Muscle of leg (tissue), 3 donors: ENCODE measurements at regions not wholly inside any gene's neighbourhood (a gene's known extent, or its start where the extent isn't known, plus 50 kb on each side); places are given as distances from the start of the nearest gene placed in this dataset.

Source experiments
- DNase-seq: peaks from one replicate; pipeline ENCODE4 v3.0.0; 2013
- H3K27ac ChIP-seq: one replicate; pipeline ENCODE4 v1.5.1; 2013; ENCODE audit warnings: mild to moderate bottlenecking, low read length, control low read depth
- H3K27me3 ChIP-seq: one replicate; pipeline ENCODE4 v1.6.1; 2013; ENCODE audit warnings: low read length; ENCODE audit not compliant: control insufficient read depth, insufficient read depth
- H3K36me3 ChIP-seq: one replicate; pipeline ENCODE4 v1.6.1; 2013; ENCODE audit warnings: low read length; ENCODE audit not compliant: control insufficient read depth, insufficient read depth
- H3K4me1 ChIP-seq: one replicate; pipeline ENCODE4 v1.6.1; 2013; ENCODE audit warnings: low read length; ENCODE audit not compliant: control insufficient read depth, insufficient read depth
- H3K4me3 ChIP-seq: one replicate; pipeline ENCODE4 v1.5.1; 2013; ENCODE audit warnings: low read length, control low read depth
- H3K9me3 ChIP-seq: replicated peaks from 2 replicates; pipeline ENCODE4 v1.6.1; 2013; ENCODE audit warnings: low read depth, low read length; ENCODE audit not compliant: control insufficient read depth
- WGBS: methylation state at CpG from one replicate; pipeline ENCODE4 v1.1.5; 2013; ENCODE audit warnings: missing lambda C conversion rate; ENCODE audit not compliant: insufficient coverage; 5-methylcytosine and 5-hydroxymethylcytosine counted together

DNA sequence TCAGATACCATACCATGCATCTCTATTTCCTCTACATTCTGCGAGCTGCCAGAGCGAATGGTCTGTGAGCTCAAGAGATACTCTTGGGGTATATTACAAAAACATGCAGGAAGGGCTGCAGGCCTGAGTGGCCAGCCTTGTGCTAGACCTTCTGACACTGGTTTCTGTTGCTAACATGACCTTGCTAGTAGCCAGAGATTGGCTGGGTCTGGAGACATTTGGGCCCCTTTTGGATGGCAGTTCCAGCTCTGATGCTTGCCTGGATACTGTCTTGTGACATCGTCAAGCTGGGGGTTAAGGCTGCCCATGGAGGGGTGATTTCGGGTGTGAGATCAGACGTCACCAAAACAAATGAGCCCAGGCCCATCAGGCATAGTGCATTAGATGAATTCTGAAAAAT, 56.1 kb upstream of the FSTL4 start:
- 85% methylated on average over 5 of the region's 5 CpGs for WGBS
- Histone ChIP-seq H3K36me3 (no peaks in the 10 kb centered on the region), H3K9me3 (no peaks in the 10 kb centered on the region), H3K27me3 (peaks cover 5% of the 10 kb centered on the region), H3K27ac (no peak overlapping the region), H3K4me3 (no peak overlapping the region), H3K4me1 (no peaks in the 10 kb centered on the region)
- DNase-seq = no peak

DNA sequence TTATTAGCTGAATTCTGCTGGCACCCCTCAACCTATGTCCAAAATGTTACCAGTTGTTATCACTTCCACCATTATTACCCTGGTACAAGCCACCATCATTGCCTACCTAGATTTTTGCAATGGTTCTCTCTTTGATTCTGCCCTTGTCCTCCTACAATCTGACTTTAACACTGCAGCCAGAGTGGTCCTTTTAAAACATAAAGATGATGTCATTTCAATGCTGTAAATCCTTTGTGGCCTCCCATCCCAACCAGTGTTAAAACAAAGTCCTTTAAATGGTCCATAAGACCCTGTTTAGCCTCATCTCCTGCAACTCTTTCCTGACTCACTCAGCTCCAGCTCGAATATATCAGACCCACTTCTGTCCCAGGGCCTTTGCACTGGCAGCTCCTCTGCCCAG, 54.9 kb upstream of the FSTL4 start:
- Histone ChIP-seq H3K4me3 (no peak overlapping the region), H3K9me3 (no peaks in the 10 kb centered on the region), H3K36me3 (no peaks in the 10 kb centered on the region), H3K4me1 (no peaks in the 10 kb centered on the region), H3K27ac (no peak overlapping the region), H3K27me3 (peaks cover 3% of the 10 kb centered on the region)
- WGBS = 55% methylated on average over 1 of the region's 1 CpG
- no peak for DNase-seq

DNA sequence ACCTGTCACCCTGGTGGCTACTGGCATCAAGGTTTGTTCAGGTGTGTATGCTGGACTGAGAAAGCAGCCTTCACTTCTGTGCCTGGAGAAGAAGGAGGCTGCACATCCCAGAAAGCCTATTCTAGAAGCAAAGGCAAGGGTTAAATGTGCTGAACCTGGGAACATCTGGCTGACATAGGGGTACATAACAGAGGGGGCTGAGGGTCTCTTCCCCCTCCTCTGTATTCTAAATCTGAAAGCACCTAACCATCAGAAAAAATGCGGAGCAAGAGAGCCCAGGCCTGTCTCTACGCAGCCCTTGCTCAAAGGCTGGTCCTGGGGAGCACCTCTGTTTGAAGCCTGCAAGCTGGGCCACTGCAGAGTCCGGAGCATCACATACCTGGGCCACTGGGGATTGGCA, 53.2 kb upstream of the FSTL4 start:
- 60% methylated on average over 3 of the region's 3 CpGs for WGBS
- H3K36me3 ChIP-seq = no peaks in the 10 kb centered on the region
- peaks cover 3% of the 10 kb centered on the region for H3K27me3 ChIP-seq

DNA sequence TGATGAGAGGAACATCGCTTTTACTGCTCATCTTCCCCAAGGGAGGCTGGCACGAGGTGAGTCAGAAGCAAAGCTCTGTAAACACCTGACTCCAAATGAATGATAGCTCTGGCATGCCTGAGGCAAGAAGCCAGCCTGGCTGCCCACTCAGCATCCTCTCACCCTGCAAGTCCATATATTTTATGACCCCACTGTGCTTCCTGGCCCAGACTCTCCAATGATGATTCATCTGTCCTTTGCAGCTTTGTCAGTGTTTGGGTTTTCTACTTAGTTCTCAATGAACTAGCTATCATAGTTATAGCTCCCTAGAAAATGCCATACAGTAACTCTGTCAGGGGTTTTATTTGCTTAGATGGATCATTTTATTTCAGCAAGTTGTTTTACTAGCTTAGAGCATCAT, 52.1 kb upstream of the FSTL4 start:
- no peaks in the 10 kb centered on the region for H3K4me1 ChIP-seq
- no peaks in the 10 kb centered on the region for H3K9me3 ChIP-seq
- H3K27me3 ChIP-seq = peaks cover 3% of the 10 kb centered on the region
- H3K36me3 ChIP-seq = no peaks in the 10 kb centered on the region
- H3K4me3 ChIP-seq = no peak overlapping the region
- no peak for DNase-seq
- WGBS = 78% methylated on average over 2 of the region's 2 CpGs
- no peak overlapping the region for H3K27ac ChIP-seq

More for the DNA sequence above, 53.2 kb upstream of the FSTL4 start:
- Histone ChIP-seq H3K27ac (no peak overlapping the region), H3K9me3 (no peaks in the 10 kb centered on the region), H3K4me1 (no peaks in the 10 kb centered on the region), H3K4me3 (no peak overlapping the region)
- no peak for DNase-seq

DNA sequence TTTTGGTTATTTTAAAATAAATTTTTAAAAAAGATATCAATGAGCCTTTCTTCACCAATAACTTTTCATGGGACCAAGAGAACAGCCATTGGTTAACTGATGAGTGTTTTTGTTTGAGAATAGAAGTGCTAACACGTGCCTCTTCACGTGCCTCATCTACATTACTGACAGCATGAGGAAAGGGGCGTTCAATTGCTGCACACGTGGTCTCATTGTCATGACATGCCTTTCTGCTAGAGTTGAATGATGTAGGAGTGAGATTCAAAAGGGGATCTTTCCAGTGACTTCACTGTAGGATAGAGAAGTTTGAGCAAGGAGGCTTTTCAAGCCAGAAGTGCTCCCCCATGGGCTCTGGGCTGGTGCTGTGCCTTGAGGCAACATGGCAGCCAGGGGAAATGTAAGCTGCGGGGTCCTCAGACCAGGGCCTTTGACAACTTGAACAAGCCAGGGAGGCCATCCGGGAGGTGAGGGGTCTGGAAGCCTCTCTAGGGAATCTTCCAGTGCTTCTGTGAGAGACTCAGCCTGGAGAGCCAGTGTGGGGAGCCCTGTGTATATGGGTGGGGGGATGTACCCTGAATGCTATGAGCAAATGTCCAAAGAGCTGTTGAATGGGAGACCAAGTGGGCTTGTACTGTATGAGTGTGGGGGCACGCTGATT, 51.2 kb upstream of the FSTL4 start:
- H3K4me3 ChIP-seq = no peak overlapping the region
- DNase-seq = no peak
- WGBS = 94% methylated on average over 4 of the region's 7 CpGs
- no peaks in the 10 kb centered on the region for H3K36me3 ChIP-seq
- no peak overlapping the region for H3K27ac ChIP-seq
- H3K27me3 ChIP-seq = peaks cover 2% of the 10 kb centered on the region
- H3K4me1 ChIP-seq = no peaks in the 10 kb centered on the region
- no peaks in the 10 kb centered on the region for H3K9me3 ChIP-seq

DNA sequence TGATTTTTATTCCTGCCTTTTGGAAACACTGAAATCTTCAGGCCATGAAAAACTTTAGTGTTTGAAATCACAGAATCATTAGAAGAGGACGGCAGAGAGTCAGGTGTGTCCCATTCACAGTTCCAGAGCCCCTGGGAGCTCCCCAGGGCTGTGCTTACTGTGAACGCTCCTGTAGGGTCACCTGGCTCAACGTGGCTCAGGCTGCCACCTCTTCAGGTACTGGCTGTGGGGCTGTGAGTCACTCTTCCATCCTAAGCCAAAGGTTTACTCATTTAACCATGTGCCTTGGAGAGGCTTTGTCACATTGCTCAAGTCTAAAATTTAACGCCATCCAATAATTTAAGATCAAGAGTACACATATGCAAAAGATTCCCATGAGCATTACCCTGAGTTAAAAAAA, 50.2 kb upstream of the FSTL4 start:
- no peak for DNase-seq
- H3K4me3 ChIP-seq = no peak overlapping the region
- WGBS = 45% methylated on average over 3 of the region's 4 CpGs
- H3K27ac ChIP-seq = no peak overlapping the region
- no peaks in the 10 kb centered on the region for H3K9me3 ChIP-seq
- H3K27me3 ChIP-seq = no peaks in the 10 kb centered on the region
- no peaks in the 10 kb centered on the region for H3K4me1 ChIP-seq
- no peaks in the 10 kb centered on the region for H3K36me3 ChIP-seq
